GM12873 (cell line): ENCODE measurements at regions not wholly inside any gene's neighbourhood (a gene's known extent, or its start where the extent isn't known, plus 50 kb on each side); places are given as distances from the start of the nearest gene placed in this dataset.

ENCODE experiments used
- TF ChIP-seq, protein P1 (sequence below): IDR thresholded peaks from 2 replicates; pipeline ENCODE4 v1.5.1; 2012; ENCODE audit warnings: low read depth, mild to moderate bottlenecking, moderate library complexity, low read length, control low read depth; ENCODE audit not compliant: insufficient read depth; ENCODE audit errors: missing control alignments

DNA sequence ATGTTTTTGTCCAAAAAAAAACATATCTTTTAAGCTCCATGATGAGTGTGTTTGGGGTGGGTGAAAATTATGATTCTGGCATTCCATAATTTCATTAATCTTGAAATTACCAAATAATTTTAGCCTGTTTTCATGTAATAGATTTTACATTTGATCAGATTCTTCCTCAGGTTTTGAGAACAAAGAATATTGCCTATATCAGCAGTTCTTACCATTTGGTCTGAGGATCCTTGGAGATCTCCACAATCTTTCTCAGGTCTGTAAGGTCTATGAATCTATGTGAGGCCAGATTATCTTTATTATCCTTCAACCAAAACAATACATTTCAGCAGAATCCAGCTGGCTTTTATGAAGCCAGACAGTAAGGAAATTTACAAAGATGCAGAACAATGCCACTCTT is 373.3 kb upstream of the E2F7 start:
- TF ChIP-seq, protein P1, sequence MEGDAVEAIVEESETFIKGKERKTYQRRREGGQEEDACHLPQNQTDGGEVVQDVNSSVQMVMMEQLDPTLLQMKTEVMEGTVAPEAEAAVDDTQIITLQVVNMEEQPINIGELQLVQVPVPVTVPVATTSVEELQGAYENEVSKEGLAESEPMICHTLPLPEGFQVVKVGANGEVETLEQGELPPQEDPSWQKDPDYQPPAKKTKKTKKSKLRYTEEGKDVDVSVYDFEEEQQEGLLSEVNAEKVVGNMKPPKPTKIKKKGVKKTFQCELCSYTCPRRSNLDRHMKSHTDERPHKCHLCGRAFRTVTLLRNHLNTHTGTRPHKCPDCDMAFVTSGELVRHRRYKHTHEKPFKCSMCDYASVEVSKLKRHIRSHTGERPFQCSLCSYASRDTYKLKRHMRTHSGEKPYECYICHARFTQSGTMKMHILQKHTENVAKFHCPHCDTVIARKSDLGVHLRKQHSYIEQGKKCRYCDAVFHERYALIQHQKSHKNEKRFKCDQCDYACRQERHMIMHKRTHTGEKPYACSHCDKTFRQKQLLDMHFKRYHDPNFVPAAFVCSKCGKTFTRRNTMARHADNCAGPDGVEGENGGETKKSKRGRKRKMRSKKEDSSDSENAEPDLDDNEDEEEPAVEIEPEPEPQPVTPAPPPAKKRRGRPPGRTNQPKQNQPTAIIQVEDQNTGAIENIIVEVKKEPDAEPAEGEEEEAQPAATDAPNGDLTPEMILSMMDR: no peak

DNA sequence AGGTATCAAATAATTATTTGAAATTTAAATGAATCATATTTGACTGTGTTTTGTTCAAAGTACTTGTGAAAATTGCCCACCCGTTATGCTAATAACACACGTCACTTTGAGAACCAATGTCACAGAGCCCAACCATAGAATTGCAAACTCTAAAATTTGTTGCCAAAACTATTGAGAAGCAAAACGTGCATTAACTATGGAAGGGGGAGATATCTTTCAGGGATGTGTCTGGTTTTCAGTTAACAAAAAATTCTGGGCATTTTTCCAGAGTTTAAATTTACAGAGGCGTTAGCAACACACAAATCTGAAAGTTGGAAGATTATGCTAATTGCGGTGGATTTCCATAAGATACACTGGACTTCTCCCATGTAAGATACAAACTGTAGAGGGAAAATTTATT is 371.8 kb upstream of the E2F7 start:
- TF ChIP-seq, protein P1: no peak

DNA sequence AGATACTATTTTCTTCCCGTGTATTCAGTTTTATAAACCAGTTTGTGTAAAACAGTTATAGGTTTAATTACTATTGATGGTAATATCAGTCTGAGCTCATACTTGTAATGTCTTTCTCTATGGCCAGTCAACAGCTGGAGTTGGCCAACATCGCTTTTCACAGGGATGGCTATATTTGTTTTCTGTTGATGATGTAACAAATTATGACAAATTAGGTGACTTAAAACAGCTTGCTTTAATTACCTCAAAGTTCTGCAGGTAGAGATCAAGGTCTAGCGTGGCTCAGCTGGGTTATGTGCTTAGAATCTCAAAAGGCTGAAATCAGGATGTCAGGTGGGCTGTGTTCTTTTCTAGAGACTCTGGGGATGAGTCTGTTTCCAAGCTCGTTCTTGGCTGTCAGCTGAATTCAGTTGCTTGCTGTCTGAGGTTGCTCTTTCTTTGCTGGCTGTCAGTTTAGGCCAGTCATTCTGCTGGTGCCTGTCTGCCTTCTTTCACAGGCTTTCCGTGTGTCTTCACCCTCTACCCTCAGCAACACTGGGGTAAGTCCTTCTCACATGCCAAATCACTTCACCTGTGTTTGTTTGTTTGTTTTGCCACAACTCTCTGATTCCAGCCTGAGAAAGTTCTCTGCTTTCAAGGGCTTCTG is 370.2 kb upstream of the E2F7 start:
- TF ChIP-seq, protein P1: no peak

DNA sequence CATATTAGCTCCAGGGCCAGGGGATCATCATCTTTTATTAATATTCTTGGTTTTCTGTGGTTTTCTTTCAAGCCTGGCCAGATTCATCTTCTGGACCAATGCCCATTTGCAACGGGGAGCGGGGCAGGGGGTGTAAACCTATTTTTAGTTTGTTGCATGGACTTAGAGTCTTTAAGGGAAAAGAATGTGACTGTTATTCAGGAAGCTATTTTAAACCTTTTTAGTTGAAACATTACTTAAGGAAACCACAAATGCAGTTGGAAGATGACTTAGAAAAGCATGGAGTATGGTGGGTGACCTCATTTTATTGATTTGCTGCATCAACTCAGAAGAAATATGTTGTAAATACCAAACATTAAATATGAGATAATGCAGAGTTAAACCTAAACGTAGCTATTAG is 368.4 kb upstream of the E2F7 start:
- TF ChIP-seq, protein P1: no peak

DNA sequence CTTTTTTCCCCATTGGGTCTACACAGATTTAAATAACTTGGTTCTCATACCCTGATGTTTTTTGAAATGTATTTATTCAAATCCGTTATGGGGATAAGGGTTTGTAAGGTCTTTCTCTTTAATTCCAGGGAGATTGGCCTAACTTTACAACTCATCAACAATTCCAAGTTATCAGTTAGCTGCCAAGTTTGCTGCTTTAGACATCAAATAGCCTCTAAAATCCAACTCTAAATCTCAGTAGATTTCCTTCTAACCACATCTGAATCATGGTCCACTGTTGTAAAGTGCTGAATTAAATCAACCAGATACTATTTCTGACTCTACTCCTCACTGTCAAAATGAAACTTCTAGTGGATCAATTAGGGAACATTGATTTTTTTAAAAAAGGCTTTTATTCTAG is 364.1 kb upstream of the E2F7 start:
- TF ChIP-seq, protein P1: no peak

DNA sequence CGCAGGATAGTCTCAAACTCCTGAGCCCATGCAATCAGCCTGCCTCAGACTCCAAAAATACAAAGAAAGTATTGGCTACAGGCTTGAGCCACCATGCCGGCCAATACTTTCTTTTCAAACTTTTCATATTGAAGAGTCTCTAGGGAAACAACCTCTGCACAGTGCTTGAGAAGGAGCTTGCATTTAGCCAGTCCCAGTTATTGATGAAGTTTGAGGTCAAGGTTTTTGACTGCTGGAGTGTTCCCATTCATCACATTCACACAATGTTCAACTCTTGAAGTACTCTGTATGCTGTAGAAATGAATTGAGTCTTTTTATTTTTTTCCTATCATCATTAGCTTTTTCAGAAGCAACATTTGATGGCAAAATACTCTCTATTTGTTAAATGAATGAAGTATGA is 355.8 kb upstream of the E2F7 start:
- TF ChIP-seq, protein P1: no peak

DNA sequence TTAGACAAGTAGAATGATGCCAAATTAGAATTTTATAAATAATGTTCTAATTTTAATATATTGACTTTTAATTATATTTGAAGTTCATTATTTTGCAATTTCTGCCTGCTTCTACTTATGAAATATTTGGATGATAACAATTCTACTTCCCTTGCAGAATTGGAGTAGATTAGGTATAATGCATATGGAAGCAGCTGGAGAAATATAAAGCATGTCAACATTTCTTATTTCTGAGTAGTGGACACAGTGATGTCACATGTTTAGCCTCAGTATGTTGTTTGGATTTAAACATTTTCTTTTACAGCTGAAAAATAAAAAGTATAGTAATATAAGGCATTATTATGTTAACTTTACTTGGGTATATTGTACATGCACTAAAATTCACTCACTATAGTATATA is 344.2 kb upstream of the E2F7 start:
- TF ChIP-seq, protein P1: no peak
